ENCODE measurements at regions not wholly inside any gene's neighbourhood (a gene's known extent, or its start where the extent isn't known, plus 50 kb on each side); places are given as distances from the start of the nearest gene placed in this dataset.

DNA sequence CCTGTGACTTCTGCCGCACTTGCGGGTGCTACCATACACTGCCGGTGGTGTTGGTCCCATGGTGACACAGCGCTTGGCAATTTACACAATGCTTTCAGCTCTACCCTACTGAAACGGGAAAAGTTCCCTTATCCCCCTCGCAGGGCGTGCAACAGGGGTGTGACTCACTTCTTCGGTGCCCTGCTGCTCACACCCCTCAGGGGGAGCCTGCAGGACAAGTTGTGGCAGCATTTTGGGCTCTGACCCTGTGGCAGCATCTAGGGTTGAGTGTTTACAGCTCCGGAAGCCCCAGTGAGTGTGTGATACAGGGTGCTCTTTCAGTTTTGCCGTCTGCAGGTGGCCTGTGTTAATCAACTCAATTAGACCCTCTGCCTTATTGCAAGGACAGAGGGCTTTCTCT, 324.7 kb upstream of the RGMA start:
- no peak overlapping the region for H3K27ac Mint-ChIP-seq

More for the DNA sequence above, 324.7 kb upstream of the RGMA start:
- ChIA-PET CTCF (interaction anchor here (1.3 kb wide), 1 partner anchor 326 kb away, joined by 4 read pairs; no protein-coding TSS in a partner anchor), POLR2A (no interaction called here)
- no peaks in the 10 kb centered on the region for H3K4me1 Mint-ChIP-seq
- H3K27me3 Mint-ChIP-seq (ENCODE audit: low read depth), result peaks cover 2% of the 10 kb centered on the region
- H3K9me3 Mint-ChIP-seq, result peaks cover 16% of the 10 kb centered on the region
- TF ChIP-seq SMAD4 (CRISPR knock-in tag; IDR thresholded peaks at IDR 0.05) (no peak), GRHL2 (CRISPR knock-in tag; IDR thresholded peaks at IDR 0.05; ENCODE audit: insufficient replicate concordance, severe bottlenecking) (no peak), NFATC4 (CRISPR knock-in tag; IDR thresholded peaks at IDR 0.05) (no peak), ZNF138 (CRISPR knock-in tag; conservative IDR thresholded peaks at IDR 0.05) (no peak), ESRRA (CRISPR knock-in tag; IDR thresholded peaks at IDR 0.05; ENCODE audit: borderline replicate concordance) (no peak), MXD4 (CRISPR knock-in tag; IDR thresholded peaks at IDR 0.05; ENCODE audit: borderline replicate concordance) (no peak), NFYB (CRISPR knock-in tag; conservative IDR thresholded peaks at IDR 0.05; ENCODE audit: low read depth) (no peak), NFE2L1 (CRISPR knock-in tag; IDR thresholded peaks at IDR 0.05) (no peak), ZNF425 (CRISPR knock-in tag; conservative IDR thresholded peaks at IDR 0.05) (no peak), JUN (CRISPR knock-in tag; IDR thresholded peaks at IDR 0.05) (no peak), SMAD3 (CRISPR knock-in tag; IDR thresholded peaks at IDR 0.05; ENCODE audit: borderline replicate concordance) (no peak), ZSCAN18 (CRISPR knock-in tag; IDR thresholded peaks at IDR 0.05) (no peak), TEAD4 (CRISPR knock-in tag; IDR thresholded peaks at IDR 0.05) (no peak), ZNF317 (CRISPR knock-in tag; IDR thresholded peaks at IDR 0.05; ENCODE audit: borderline replicate concordance, low read depth) (no peak), E2F5 (CRISPR knock-in tag; IDR thresholded peaks at IDR 0.05) (no peak), CREM (CRISPR knock-in tag; IDR thresholded peaks at IDR 0.05) (no peak), CBFB (CRISPR knock-in tag; IDR thresholded peaks at IDR 0.05; ENCODE audit: low read depth) (no peak), NR2C2 (CRISPR knock-in tag; IDR thresholded peaks at IDR 0.05) (no peak)
- TF ChIP-seq, protein P1, sequence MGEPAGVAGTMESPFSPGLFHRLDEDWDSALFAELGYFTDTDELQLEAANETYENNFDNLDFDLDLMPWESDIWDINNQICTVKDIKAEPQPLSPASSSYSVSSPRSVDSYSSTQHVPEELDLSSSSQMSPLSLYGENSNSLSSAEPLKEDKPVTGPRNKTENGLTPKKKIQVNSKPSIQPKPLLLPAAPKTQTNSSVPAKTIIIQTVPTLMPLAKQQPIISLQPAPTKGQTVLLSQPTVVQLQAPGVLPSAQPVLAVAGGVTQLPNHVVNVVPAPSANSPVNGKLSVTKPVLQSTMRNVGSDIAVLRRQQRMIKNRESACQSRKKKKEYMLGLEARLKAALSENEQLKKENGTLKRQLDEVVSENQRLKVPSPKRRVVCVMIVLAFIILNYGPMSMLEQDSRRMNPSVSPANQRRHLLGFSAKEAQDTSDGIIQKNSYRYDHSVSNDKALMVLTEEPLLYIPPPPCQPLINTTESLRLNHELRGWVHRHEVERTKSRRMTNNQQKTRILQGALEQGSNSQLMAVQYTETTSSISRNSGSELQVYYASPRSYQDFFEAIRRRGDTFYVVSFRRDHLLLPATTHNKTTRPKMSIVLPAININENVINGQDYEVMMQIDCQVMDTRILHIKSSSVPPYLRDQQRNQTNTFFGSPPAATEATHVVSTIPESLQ (CRISPR knock-in tag; IDR thresholded peaks at IDR 0.05), result no peak
- TF ChIP-seq, protein P2, sequence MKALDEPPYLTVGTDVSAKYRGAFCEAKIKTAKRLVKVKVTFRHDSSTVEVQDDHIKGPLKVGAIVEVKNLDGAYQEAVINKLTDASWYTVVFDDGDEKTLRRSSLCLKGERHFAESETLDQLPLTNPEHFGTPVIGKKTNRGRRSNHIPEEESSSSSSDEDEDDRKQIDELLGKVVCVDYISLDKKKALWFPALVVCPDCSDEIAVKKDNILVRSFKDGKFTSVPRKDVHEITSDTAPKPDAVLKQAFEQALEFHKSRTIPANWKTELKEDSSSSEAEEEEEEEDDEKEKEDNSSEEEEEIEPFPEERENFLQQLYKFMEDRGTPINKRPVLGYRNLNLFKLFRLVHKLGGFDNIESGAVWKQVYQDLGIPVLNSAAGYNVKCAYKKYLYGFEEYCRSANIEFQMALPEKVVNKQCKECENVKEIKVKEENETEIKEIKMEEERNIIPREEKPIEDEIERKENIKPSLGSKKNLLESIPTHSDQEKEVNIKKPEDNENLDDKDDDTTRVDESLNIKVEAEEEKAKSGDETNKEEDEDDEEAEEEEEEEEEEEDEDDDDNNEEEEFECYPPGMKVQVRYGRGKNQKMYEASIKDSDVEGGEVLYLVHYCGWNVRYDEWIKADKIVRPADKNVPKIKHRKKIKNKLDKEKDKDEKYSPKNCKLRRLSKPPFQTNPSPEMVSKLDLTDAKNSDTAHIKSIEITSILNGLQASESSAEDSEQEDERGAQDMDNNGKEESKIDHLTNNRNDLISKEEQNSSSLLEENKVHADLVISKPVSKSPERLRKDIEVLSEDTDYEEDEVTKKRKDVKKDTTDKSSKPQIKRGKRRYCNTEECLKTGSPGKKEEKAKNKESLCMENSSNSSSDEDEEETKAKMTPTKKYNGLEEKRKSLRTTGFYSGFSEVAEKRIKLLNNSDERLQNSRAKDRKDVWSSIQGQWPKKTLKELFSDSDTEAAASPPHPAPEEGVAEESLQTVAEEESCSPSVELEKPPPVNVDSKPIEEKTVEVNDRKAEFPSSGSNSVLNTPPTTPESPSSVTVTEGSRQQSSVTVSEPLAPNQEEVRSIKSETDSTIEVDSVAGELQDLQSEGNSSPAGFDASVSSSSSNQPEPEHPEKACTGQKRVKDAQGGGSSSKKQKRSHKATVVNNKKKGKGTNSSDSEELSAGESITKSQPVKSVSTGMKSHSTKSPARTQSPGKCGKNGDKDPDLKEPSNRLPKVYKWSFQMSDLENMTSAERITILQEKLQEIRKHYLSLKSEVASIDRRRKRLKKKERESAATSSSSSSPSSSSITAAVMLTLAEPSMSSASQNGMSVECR (CRISPR knock-in tag; IDR thresholded peaks at IDR 0.05; ENCODE audit: borderline replicate concordance), result no peak
- DNase-seq (ENCODE audit: low spot score) (no peak), ATAC-seq (no peak)
- H3K36me3 Mint-ChIP-seq, result no peaks in the 10 kb centered on the region
- H3K4me3 Mint-ChIP-seq, result no peak overlapping the region
